ENCODE measurements at regions not wholly inside any gene's neighbourhood (a gene's known extent, or its start where the extent isn't known, plus 50 kb on each side); places are given as distances from the start of the nearest gene placed in this dataset.
"Not testable (repeated sequence)": the region's sequence is repeated elsewhere in the genome, so short reads cannot be mapped to it uniquely, and the experiment has no call there.

DNA sequence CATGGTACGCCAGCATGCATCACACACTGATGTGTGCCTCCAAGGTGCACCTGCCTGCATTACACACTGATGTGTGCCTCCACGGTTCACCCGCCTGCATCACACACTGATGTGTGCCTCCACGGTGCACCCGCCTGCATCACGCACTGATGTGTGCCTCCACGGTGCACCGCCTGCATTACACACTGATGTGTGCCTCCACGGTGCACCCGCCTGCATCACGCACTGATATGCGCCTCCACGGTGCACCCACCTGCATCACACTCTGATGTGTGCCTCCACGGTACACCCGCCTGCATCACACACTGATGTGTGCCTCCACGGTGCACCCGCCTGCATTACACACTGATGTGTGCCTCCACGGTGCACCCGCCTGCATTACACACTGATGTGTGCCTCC, 223.1 kb upstream of the SHH start:
- TF ChIP-seq, protein P1, sequence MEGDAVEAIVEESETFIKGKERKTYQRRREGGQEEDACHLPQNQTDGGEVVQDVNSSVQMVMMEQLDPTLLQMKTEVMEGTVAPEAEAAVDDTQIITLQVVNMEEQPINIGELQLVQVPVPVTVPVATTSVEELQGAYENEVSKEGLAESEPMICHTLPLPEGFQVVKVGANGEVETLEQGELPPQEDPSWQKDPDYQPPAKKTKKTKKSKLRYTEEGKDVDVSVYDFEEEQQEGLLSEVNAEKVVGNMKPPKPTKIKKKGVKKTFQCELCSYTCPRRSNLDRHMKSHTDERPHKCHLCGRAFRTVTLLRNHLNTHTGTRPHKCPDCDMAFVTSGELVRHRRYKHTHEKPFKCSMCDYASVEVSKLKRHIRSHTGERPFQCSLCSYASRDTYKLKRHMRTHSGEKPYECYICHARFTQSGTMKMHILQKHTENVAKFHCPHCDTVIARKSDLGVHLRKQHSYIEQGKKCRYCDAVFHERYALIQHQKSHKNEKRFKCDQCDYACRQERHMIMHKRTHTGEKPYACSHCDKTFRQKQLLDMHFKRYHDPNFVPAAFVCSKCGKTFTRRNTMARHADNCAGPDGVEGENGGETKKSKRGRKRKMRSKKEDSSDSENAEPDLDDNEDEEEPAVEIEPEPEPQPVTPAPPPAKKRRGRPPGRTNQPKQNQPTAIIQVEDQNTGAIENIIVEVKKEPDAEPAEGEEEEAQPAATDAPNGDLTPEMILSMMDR (conservative IDR thresholded peaks at IDR 0.05; ENCODE audit: low read depth, low read length), result not testable (repeated sequence)
- TF ChIP-seq POLR2A (IDR thresholded peaks at IDR 0.05; ENCODE audit: low read depth, low read length), result not testable (repeated sequence)
